NCI-H774 (cell line): ENCODE measurements at regions not wholly inside any gene's neighbourhood (a gene's known extent, or its start where the extent isn't known, plus 50 kb on each side); places are given as distances from the start of the nearest gene placed in this dataset.

Experiments used
- DNase-seq: peaks from one replicate; lab custom pipeline; 2025; lab: John Stamatoyannopoulos, UW

DNA sequence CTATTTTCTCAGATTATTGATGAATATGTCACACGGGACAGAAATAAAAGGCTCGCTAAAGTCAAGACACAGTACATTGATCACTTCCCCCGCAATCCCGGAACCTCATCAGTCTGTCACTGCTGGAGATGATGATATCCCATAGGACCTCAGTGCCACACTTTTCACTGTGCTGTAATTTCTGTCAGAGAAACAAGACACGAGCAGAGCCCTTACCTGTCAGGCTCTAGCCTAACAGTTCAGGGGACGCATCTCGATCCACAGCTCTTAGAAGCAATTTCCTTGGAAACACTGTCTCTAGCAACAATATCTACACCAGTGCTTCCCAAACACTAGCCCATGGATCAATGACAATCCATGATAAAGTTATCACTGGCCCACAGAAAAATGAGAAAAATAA is 140.0 kb downstream of the GRIN2B start:
- DNase-seq: no peak

DNA sequence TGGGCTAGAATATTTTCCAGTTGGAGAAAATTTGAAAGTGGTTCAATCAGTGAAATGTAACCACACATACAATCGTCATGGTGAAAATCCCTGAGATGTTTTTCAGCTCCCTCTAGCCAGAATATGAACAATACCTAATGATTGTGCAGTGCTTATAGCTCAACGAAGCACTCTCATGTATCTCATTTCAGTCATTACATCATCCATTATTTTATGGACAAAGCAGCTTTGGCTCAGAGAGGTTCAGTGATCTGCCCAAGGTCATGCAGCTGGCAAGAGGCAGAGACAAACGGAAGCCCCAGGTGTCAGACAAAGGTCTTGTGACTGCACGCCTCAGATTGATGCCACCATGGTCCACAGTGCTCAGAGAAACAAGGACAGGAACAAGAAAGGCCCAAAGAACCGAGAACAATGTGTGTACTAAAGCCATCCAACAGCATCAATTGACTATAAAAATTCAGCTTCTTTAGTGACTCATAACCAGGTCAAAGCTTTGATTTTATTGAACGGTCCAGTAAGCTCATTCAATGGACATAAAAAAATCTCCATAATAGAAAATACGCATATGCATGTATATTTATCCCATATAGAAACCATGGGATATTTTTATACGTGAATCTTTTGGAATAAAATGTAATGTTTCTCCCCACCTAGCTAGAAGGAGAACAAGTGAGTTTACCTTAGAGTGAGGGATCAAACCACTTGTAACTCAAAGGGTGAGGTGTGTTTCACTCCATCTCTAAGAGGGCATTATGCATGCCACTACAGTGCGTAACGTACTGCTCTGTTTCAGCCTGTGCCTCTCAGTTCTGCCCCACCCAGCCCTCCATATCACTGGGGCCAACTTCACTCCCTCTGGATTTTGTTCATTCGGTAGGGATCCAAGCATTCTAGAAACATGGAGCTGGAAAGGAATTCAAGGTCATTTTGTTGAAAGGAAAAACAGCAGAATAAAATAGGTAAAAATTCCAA is 141.8 kb downstream of the GRIN2B start:
- DNase-seq: no peak

DNA sequence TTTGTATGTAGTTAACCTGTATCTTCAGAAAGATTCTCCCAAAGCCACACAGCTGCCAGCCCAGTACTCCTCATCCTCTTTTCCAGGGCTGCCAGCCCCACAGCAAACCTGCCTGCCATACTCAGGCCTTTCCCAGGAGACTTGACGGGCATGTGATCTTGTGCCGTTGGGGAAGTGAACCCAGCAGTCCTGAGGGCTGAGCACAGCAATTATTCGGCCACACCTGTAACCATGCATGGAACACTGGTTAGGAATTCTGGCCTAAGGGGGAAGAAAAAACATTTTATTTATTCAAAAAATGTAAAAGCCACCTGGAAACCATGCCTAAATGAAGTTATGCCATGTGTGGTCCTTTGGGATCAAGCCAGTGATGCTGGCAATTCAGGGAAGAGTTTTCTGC is 145.3 kb downstream of the GRIN2B start:
- DNase-seq: no peak

DNA sequence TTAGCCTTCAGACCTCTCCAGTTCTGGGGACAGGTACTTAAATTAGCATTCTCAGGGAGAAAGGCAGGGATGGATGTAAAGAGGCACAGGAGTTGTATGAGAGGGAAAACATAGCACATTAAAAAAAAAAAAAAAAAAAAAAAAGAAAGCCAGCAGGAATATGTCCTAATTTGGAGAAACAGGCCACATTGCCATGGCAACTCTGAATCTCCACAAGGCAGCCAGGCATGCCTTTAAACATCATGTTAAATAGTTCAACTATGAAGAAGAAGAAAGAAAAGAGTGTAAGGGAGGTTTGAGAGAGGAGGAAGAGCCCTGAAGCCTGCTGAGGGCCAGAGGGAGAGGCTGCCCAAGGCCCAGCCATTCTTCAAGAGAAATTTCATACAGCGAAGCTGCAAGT is 145.8 kb downstream of the GRIN2B start:
- no peak for DNase-seq

DNA sequence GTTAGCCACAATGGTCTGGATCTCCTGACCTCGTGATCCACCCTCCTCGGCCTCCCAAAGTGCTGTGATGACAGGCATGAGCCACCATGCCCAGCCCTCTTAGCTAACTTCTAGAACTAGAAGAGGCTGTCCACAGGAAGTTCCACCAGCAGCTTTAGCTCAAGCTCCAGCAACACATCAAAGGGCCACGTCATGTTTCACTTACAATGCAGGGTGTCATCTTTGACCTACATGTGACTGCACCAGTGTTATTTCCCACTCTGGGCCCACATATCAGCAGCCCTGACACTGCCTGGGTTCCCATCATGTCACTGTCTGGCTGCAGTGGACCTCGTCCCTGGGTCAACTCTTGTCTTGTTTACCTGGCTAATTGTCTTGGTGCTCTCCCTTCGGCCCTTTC is 147.2 kb downstream of the GRIN2B start:
- no peak for DNase-seq

DNA sequence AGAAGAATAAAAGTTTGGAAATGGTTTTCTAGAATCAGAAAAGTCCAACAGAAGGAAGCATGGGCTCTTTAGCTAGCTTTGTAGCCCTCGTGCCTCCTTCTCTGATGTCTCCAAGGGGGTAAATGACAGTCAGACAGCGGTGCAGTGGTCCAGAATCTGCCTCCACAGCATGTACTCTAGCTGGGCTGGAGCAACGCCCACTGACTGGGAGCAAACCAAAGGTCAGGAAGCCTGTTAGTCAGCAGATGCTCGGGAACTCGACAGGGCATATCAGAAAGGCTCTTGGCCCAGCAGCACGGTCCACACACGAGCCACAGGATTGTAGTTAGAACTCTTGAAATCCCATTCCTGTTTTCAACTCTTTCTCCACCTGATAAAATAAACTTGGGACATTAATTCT is 164.3 kb downstream of the GRIN2B start:
- no peak for DNase-seq

DNA sequence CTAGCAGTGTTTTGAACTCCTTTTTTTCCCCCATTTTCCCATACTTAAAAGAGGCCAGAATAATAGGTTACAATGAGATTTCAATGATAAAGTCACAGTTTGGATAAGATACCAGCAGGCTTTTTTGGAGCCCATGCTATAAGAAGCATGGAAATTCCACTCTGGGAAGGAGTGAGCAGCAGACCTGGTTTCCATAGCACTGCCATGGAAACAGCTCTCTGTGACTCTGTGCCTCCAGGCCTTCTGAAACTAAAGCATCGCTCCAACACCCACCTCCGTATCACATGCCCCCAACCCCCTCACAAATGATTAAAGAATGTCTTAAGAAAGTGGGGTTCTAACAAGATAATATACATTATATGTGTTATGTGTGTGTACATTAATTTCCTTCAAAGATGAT is 165.0 kb downstream of the GRIN2B start:
- no peak for DNase-seq

DNA sequence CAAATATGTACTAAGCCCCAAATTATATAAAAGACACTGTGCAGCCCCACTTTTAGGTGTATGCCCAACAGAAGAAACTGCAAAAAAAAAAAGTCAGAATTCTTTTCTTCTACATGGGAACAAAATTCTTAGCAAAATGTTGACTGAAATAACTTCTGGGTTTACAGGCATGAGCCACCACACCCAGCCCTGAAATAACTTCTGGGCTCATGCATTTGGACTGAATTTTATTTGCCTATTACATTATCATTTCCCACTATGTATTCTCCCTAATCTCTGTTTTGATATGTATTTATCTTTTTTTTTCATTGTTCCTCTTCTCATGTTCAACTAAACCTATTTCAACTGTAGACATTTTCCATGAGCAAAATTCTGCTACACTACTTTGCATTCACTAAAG is 169.2 kb downstream of the GRIN2B start:
- DNase-seq: no peak

DNA sequence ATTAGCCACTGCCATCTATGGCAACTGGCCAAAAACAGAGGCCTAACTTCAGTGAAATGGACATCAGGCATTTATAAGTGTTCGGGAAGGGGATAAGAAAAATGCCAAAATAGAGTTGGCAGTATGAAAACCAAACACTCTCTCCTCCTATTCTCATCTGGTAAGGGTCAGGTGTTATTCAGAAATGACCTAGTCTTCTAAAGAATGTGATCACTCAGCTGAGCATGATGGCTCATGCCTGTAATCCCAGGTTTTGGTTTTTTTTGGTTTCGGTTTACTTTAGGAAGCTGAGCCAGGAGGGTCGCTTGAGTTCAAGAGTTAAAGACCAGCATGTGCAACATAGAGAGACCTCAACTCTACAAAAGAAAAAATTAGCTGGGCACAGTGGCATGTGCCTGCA is 170.3 kb downstream of the GRIN2B start:
- no peak for DNase-seq

DNA sequence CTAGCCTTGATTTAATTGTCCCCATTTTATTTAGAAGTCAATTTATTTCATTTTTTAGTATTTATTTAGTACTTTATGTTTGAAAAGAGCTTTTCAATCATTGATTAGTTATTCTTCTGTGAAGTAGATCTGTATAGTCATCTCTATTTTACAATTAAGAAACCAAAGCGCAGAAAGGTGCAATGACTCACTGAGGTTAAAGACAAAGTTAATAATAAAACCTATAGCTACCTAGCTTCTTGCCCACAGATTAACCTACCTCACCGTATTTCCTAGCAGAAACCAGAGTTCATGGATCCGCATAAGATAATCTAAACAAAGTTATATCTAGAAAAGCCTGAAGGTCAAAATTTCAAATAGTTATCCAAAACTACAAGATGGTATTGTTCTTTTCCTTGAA is 176.4 kb downstream of the GRIN2B start:
- no peak for DNase-seq

DNA sequence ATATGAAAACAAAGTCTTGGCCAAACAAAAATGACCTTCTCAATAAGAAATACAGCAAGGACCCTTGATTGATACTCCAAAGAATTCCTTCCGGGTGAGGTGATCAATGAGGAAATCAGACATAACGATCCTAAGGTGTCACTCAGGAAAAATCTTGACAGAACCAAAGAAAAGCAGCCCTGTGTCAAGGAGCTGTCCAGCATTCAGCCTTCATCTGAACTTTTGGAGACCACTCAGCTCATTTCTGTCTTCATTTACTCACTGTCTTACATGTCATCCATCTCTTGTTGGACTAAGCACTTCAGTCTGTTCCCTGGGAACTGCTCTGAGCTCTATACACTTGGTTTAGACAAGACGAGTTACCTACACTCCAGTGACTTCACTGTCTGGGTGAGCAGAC is 179.9 kb downstream of the GRIN2B start:
- no peak for DNase-seq

DNA sequence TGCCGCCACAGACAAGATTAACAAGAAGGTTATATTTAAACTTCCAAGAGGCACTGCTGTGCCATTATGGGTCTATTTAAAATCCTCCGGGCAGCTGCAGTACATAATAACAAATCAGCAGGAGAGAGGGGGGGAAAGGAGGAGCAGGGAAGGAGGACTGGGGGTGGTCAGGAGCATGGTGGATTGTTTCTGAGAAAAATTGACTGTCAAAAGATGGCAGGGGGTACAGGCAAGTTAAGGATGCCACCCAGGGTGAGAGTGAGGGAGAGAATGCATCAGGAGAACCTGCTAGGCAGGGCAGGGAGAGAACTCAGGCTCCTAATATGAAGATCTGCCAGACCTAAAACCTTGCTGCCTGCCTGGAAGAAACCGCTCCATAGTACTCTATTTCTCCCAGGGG is 181.8 kb downstream of the GRIN2B start:
- DNase-seq: no peak

DNA sequence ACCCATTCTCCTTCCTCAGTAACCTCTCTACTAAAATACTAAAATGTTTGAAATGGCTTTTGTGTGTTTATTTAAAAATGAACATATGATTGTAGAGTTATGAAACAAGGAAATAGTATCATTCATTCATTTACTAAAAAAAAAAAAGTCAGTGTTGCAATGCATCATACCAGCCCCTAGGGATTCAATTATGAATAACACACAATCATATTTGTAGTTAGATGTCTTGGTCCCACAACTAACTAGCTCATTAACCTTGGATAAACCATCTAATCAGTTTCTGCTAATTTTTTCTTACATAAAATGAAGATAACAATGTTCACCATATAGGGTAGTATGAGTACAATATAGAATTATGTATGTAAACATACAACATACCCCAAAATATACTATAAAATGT is 183.2 kb downstream of the GRIN2B start:
- DNase-seq: no peak

DNA sequence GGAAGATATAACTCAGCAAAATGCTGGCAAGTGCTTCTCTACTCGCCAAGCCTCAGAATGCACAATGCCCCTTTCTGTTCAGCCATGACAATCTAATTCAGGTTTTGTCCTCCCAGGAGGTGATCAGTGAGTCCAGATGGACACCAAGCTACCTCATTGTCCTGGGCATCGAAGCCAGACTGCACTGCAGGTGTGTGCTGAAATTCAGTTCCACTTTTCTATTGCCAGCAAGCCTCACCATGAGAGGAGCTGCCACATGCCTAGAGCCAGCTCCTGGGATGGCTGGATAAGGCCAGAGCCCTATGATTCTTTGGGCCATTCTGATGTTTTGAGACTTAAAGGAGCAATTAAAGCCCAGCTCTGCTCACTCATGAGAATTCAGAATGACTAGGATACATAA is 186.7 kb downstream of the GRIN2B start:
- no peak for DNase-seq

DNA sequence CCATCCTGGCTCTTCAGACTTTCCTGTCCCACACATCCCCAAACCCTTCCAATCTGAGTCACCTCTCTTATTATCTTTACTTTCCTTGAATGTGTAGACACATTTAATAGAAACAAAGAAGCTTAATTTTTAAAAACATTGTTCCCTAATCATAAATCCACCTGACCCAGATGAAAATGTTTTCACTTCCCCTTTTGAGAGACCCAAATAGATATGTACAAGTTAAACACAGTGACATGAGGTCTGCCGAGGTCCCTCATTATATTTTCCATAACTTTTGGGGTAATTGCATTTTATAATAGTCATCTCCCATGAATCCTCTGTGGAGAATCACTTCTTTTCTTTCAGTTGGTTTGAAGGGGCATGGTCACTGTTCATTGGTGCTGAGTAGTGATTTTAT is 191.1 kb downstream of the GRIN2B start:
- DNase-seq: no peak

DNA sequence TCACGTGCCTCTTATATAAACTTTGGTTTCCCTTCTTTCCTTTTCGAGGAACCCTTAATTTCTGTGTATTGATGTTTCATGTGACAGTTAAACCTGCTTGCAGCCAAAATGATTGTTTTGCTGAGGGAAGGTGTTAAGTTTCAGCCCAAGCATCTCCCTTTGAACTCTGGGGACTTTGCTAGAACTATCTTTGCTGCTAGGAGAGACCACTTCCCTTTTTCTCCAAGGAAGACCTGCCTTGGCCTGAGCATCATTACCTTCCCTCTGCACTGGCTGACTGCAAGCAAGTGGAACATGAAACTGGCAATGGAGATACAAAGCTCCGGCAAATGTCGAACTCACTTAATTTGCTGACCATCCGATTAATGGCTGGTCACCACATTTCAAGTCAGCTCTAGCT is 192.8 kb downstream of the GRIN2B start:
- no peak for DNase-seq

DNA sequence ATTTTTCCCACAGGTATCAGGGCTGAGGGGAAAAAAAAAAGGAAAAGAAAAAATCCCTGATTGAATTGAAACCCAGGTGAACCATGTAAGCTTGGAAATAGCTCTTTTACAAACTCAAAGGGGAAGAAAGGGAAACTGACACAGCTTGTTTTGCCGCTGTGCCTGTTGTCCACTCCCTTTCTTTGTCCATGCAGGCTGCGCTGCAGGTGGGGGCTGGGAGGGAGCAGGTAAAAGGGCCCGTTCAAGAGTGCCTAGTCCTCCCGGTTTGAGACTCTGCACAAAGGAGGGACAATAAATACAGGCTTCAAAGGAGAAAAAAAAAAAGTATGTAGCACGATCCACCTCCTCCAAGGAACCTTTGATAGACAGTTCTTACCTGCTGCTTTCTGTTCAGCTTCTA is 194.8 kb downstream of the GRIN2B start:
- no peak for DNase-seq

DNA sequence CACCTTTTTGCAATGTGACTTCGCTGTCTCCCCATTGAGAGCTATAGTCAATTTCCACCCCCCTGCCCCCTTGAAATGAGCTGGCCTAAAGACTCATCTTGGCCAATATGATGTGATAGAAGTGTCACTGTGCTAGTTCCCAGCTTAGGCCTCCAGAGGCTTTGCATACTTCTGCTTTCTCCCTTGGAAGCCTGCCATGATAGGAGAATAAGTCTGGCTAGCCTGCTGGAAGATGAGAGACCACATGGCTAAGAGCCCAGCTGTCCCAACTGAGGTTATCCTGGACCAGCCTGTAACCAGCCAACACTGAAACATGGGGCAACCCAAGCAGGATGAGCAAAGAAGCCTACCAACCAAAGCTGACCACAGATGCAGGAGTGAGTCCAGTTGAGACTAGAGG is 196.9 kb downstream of the GRIN2B start:
- no peak for DNase-seq

DNA sequence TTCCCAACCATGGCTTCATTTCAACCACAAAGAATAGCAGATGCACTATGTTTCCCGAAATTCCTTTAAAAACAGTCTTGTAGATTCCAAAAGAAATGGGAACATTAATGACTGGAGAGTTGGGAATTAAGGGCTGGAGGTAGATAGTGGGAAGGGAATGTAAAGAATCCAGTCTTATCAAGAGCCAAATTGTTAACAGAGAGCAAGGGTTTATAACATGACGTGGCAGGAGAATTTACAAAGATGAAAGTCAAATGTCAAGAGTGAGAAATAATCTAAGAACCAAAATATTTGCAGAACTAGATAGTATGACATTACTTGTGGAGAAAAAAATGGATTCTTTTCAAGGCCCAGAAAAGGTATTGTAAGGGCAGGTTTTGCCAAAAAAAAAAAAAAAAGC is 200.9 kb downstream of the GRIN2B start:
- DNase-seq: no peak

DNA sequence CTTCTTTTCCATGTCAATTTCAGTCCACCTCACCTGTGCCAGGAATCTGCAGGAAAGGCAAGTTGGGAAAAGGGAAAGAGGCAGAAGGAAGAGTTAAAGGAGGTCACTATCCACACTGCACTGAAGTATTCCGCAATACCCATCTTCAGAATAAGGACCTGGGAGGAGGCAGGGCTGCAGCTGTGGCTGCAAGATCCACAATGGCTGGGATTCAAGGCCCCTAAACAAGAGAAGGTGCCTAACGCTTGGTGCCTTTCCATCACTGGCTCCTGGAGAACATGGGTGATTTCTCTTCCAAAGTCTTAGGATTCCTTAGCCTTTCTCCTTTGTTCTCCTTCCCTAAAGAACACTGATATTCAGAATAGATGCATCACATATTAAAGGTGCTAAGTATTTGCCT is 204.0 kb downstream of the GRIN2B start:
- no peak for DNase-seq

DNA sequence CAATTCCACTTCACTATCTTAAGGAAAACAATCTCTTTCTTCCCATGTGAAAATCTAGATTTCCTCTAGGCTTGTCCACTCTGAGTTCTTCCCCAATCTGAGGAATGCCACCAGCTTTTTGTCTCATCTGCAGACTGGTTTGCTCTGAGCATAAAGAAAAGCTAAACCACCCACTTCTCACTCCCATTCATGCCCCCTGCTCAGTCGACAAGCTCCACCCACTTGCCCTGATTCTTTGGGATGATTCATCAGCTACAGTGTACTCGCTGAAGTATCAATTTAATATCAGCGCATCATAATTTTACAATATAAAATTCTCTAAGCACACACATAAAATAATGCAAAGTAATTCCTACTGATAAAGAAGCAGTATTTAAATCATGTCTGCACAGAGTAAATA is 209.1 kb downstream of the GRIN2B start:
- no peak for DNase-seq

DNA sequence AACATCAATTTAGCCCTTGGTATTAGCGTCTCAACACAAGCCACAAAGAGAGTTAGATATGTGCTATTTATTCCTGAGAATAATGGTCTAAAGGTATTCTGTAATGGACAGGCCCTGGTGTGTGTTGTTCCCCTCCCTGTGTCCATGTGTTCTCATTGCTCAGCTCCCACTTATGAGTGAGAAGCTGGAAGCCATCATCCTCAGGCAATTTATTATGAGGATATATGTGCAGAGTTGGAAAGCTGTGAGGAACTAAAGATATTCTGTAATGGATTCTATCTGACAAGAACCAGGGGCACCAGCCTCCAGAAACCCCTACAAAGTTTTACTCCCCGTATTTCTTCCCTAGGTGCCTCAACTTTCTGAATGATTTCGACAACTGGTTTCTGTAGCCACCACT is 210.8 kb downstream of the GRIN2B start:
- no peak for DNase-seq

DNA sequence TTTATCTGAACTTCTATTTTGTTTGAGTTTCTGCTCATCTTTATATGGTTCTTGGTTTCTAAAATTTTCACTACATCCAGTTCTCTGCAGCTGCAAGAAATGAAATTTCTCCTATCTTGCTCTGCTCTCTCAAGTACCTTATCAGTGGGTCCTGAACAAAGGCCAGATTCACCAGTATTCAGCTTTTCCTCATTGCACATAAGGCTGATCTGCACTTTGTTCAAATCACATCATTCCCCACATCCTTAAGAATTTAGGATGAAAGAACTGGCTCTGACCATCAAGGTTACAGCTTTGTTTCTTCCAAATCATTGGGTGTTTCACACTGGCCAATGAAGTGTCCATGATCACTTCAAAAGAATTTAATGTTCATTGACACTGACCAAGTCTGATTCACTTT is 211.4 kb downstream of the GRIN2B start:
- DNase-seq: no peak

DNA sequence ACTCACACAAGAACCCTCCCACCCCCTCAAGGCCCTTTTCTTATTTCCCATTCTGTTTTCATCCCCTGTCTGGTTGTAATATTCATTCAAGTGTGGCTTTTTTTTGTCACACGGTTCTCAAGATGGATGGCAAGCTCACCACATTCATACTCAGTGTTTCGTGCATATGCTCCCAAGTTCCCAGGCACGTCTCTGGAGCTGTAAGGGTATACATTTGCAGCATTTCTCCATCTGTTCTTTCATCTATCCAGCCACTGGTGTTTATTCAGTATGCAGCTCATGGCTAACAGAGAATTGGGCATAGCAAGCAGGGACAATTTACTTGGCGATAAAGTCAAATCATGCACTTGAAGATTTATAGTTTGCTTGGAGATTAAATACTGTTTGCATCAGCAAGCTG is 212.1 kb downstream of the GRIN2B start:
- no peak for DNase-seq
